Body of pancreas (tissue), 4 donors: ENCODE measurements at regions not wholly inside any gene's neighbourhood (a gene's known extent, or its start where the extent isn't known, plus 50 kb on each side); places are given as distances from the start of the nearest gene placed in this dataset.

Experiments used
- POLR2A ChIP-seq, 3 donors: fragments of 450-650 bp; IDR thresholded peaks; one replicate each; pipeline ENCODE4 v1.6.1; 2016; ENCODE audit warnings: antibody characterized with exemption in 3 of 3, mild to moderate bottlenecking in 2 of 3
- TF ChIP-seq, protein P1 (sequence below), 7 experiments: fragments of 450-650 bp in 4 of 7; fragments of 200-600 bp in 3 of 7; sonication (generic) in 3 of 7; IDR thresholded peaks; one replicate each; pipeline ENCODE4 v1.5.1; 2016 to 2019; ENCODE audit warnings: antibody characterized with exemption in 7 of 7

DNA sequence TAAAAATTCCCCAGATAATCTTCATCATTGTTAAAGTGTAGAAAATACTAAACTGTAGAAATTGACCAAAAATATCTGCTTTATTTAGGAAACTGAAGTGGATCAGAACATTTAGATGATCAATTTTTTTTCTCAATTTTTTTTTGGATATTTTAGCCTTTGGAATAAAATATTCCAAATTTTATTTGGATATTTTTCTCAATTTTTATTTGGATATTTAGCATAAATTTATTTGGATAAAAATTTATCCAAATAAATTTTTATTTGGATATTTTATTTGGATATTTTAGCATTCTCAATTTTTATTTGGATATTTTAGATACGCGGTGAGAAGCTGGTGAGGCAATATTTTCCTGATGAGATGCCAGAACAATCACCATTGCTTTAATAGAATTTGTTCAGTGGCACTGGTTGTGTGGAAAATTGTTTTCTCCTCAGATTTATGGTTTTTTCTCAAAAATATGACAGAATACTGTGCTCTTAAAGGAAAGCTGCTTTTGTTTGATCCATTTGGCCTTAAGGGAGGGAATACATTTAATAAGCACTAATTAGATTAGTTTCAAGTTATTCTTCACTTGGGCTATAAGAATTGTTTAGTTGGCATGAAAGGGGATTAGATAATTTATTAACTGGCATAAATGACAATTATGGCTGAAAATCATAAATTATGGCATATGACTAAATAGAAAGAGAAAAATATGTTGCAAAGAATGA lies 470.1 kb downstream of the MFSD1 start:
- TF ChIP-seq, protein P1, sequence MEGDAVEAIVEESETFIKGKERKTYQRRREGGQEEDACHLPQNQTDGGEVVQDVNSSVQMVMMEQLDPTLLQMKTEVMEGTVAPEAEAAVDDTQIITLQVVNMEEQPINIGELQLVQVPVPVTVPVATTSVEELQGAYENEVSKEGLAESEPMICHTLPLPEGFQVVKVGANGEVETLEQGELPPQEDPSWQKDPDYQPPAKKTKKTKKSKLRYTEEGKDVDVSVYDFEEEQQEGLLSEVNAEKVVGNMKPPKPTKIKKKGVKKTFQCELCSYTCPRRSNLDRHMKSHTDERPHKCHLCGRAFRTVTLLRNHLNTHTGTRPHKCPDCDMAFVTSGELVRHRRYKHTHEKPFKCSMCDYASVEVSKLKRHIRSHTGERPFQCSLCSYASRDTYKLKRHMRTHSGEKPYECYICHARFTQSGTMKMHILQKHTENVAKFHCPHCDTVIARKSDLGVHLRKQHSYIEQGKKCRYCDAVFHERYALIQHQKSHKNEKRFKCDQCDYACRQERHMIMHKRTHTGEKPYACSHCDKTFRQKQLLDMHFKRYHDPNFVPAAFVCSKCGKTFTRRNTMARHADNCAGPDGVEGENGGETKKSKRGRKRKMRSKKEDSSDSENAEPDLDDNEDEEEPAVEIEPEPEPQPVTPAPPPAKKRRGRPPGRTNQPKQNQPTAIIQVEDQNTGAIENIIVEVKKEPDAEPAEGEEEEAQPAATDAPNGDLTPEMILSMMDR (IDR thresholded peaks at IDR 0.05): no peak
- no peak for TF ChIP-seq POLR2A (IDR thresholded peaks at IDR 0.05)
